ENCODE measurements at regions not wholly inside any gene's neighbourhood (a gene's known extent, or its start where the extent isn't known, plus 50 kb on each side); places are given as distances from the start of the nearest gene placed in this dataset.
"Not testable (repeated sequence)": the region's sequence is repeated elsewhere in the genome, so short reads cannot be mapped to it uniquely, and the experiment has no call there.

- not testable (repeated sequence) for H3K9ac ChIP-seq (ENCODE audit: low read length in 2 of 2); H3K36me3 ChIP-seq (ENCODE audit: control insufficient read depth in 2 of 2, insufficient read depth in 2 of 2, low read length in 2 of 2); H3K4me1 ChIP-seq (ENCODE audit: control insufficient read depth, insufficient read depth, low read length); H3K9me3 ChIP-seq (ENCODE audit: control insufficient read depth in 2 of 2, low read length in 2 of 2); H3K27ac ChIP-seq (ENCODE audit: low read length); H3K27me3 ChIP-seq (ENCODE audit: control insufficient read depth in 1 of 2, insufficient read depth in 2 of 2, low read length in 2 of 2); H3K4me3 ChIP-seq (ENCODE audit: low read length in 2 of 2)
Measured at GRCh38 chr5:159687892-159688291, 228.4 kb upstream of the ADRA1B start.

- H3K4me1 ChIP-seq (ENCODE audit: control insufficient read depth, insufficient read depth, low read length), result no peaks in the 10 kb centered on the region
- H3K27me3 ChIP-seq (ENCODE audit: control insufficient read depth in 1 of 2, insufficient read depth in 2 of 2, low read length in 2 of 2), result no peaks in the 10 kb centered on the region
- no peaks in the 10 kb centered on the region for H3K36me3 ChIP-seq (ENCODE audit: control insufficient read depth in 2 of 2, insufficient read depth in 2 of 2, low read length in 2 of 2)
- H3K27ac ChIP-seq (ENCODE audit: low read length), result no peak overlapping the region
- no peak overlapping the region for H3K4me3 ChIP-seq (ENCODE audit: low read length in 2 of 2)
- no peak overlapping the region for H3K9ac ChIP-seq (ENCODE audit: low read length in 2 of 2)
- H3K9me3 ChIP-seq (ENCODE audit: control insufficient read depth in 2 of 2, low read length in 2 of 2), result no peaks in the 10 kb centered on the region
Measured at GRCh38 chr5:159695741-159696294, 220.5 kb upstream of the ADRA1B start.

- Histone ChIP-seq H3K27me3 (ENCODE audit: control insufficient read depth in 1 of 2, insufficient read depth in 2 of 2, low read length in 2 of 2) (no peaks in the 10 kb centered on the region), H3K9ac (ENCODE audit: low read length in 2 of 2) (no peak overlapping the region), H3K9me3 (ENCODE audit: control insufficient read depth in 2 of 2, low read length in 2 of 2) (no peaks in the 10 kb centered on the region), H3K27ac (ENCODE audit: low read length) (no peak overlapping the region), H3K36me3 (ENCODE audit: control insufficient read depth in 2 of 2, insufficient read depth in 2 of 2, low read length in 2 of 2) (no peaks in the 10 kb centered on the region), H3K4me1 (ENCODE audit: control insufficient read depth, insufficient read depth, low read length) (no peaks in the 10 kb centered on the region), H3K4me3 (ENCODE audit: low read length in 2 of 2) (no peak overlapping the region)
Measured at GRCh38 chr5:159697530-159697929, 218.8 kb upstream of the ADRA1B start.

GRCh38 chr5:159698322-159698721 is 218.0 kb upstream of the ADRA1B start:
- no peaks in the 10 kb centered on the region for H3K9me3 ChIP-seq (ENCODE audit: control insufficient read depth in 2 of 2, low read length in 2 of 2)

GRCh38 chr5:159700016-159700415 is 216.3 kb upstream of the ADRA1B start:
- no peak overlapping the region for H3K27ac ChIP-seq (ENCODE audit: low read length)

More at GRCh38 chr5:159698322-159698721, 218.0 kb upstream of the ADRA1B start:
- no peaks in the 10 kb centered on the region for H3K27me3 ChIP-seq (ENCODE audit: control insufficient read depth in 1 of 2, insufficient read depth in 2 of 2, low read length in 2 of 2)
- H3K4me3 ChIP-seq (ENCODE audit: low read length in 2 of 2), result no peak overlapping the region
- H3K4me1 ChIP-seq (ENCODE audit: control insufficient read depth, insufficient read depth, low read length), result no peaks in the 10 kb centered on the region
- H3K27ac ChIP-seq (ENCODE audit: low read length), result no peak overlapping the region
- H3K36me3 ChIP-seq (ENCODE audit: control insufficient read depth in 2 of 2, insufficient read depth in 2 of 2, low read length in 2 of 2), result no peaks in the 10 kb centered on the region
- no peak overlapping the region for H3K9ac ChIP-seq (ENCODE audit: low read length in 2 of 2)

GRCh38 chr5:159702301-159702700 is 214.0 kb upstream of the ADRA1B start:
- no peak overlapping the region for H3K9ac ChIP-seq (ENCODE audit: low read length in 2 of 2)
- H3K27ac ChIP-seq (ENCODE audit: low read length), result no peak overlapping the region
- H3K4me3 ChIP-seq (ENCODE audit: low read length in 2 of 2), result no peak overlapping the region
- H3K9me3 ChIP-seq (ENCODE audit: control insufficient read depth in 2 of 2, low read length in 2 of 2), result no peaks in the 10 kb centered on the region
- no peaks in the 10 kb centered on the region for H3K36me3 ChIP-seq (ENCODE audit: control insufficient read depth in 2 of 2, insufficient read depth in 2 of 2, low read length in 2 of 2)
- no peaks in the 10 kb centered on the region for H3K27me3 ChIP-seq (ENCODE audit: control insufficient read depth in 1 of 2, insufficient read depth in 2 of 2, low read length in 2 of 2)
- no peaks in the 10 kb centered on the region for H3K4me1 ChIP-seq (ENCODE audit: control insufficient read depth, insufficient read depth, low read length)

More at GRCh38 chr5:159700016-159700415, 216.3 kb upstream of the ADRA1B start:
- no peaks in the 10 kb centered on the region for H3K4me1 ChIP-seq (ENCODE audit: control insufficient read depth, insufficient read depth, low read length)
- no peaks in the 10 kb centered on the region for H3K36me3 ChIP-seq (ENCODE audit: control insufficient read depth in 2 of 2, insufficient read depth in 2 of 2, low read length in 2 of 2)
- H3K4me3 ChIP-seq (ENCODE audit: low read length in 2 of 2), result no peak overlapping the region
- no peaks in the 10 kb centered on the region for H3K9me3 ChIP-seq (ENCODE audit: control insufficient read depth in 2 of 2, low read length in 2 of 2)
- no peak overlapping the region for H3K9ac ChIP-seq (ENCODE audit: low read length in 2 of 2)
- H3K27me3 ChIP-seq (ENCODE audit: control insufficient read depth in 1 of 2, insufficient read depth in 2 of 2, low read length in 2 of 2), result no peaks in the 10 kb centered on the region

- Histone ChIP-seq H3K4me3 (ENCODE audit: low read length in 2 of 2) (no peak overlapping the region), H3K9ac (ENCODE audit: low read length in 2 of 2) (no peak overlapping the region), H3K9me3 (ENCODE audit: control insufficient read depth in 2 of 2, low read length in 2 of 2) (peaks cover 0 to 3% of the 10 kb centered on the region in 2 donors), H3K27ac (ENCODE audit: low read length) (no peak overlapping the region), H3K36me3 (ENCODE audit: control insufficient read depth in 2 of 2, insufficient read depth in 2 of 2, low read length in 2 of 2) (no peaks in the 10 kb centered on the region), H3K4me1 (ENCODE audit: control insufficient read depth, insufficient read depth, low read length) (no peaks in the 10 kb centered on the region), H3K27me3 (ENCODE audit: control insufficient read depth in 1 of 2, insufficient read depth in 2 of 2, low read length in 2 of 2) (no peaks in the 10 kb centered on the region)
Measured at GRCh38 chr5:159702826-159703225, 213.5 kb upstream of the ADRA1B start.

- no peaks in the 10 kb centered on the region for H3K27me3 ChIP-seq (ENCODE audit: control insufficient read depth in 1 of 2, insufficient read depth in 2 of 2, low read length in 2 of 2)
- no peaks in the 10 kb centered on the region for H3K4me1 ChIP-seq (ENCODE audit: control insufficient read depth, insufficient read depth, low read length)
- no peak overlapping the region for H3K4me3 ChIP-seq (ENCODE audit: low read length in 2 of 2)
- peaks cover 0 to 8% of the 10 kb centered on the region in 2 donors for H3K9me3 ChIP-seq (ENCODE audit: control insufficient read depth in 2 of 2, low read length in 2 of 2)
- H3K27ac ChIP-seq (ENCODE audit: low read length), result no peak overlapping the region
- no peak overlapping the region for H3K9ac ChIP-seq (ENCODE audit: low read length in 2 of 2)
- no peaks in the 10 kb centered on the region for H3K36me3 ChIP-seq (ENCODE audit: control insufficient read depth in 2 of 2, insufficient read depth in 2 of 2, low read length in 2 of 2)
Measured at GRCh38 chr5:159704160-159704559, 212.1 kb upstream of the ADRA1B start.

GRCh38 chr5:159705948-159706347 is 210.3 kb upstream of the ADRA1B start:
- Histone ChIP-seq H3K36me3 (ENCODE audit: control insufficient read depth in 2 of 2, insufficient read depth in 2 of 2, low read length in 2 of 2) (no peaks in the 10 kb centered on the region), H3K9ac (ENCODE audit: low read length in 2 of 2) (no peak overlapping the region), H3K9me3 (ENCODE audit: control insufficient read depth in 2 of 2, low read length in 2 of 2) (peaks cover 0 to 8% of the 10 kb centered on the region in 2 donors), H3K4me3 (ENCODE audit: low read length in 2 of 2) (no peak overlapping the region), H3K4me1 (ENCODE audit: control insufficient read depth, insufficient read depth, low read length) (no peaks in the 10 kb centered on the region), H3K27ac (ENCODE audit: low read length) (no peak overlapping the region), H3K27me3 (ENCODE audit: control insufficient read depth in 1 of 2, insufficient read depth in 2 of 2, low read length in 2 of 2) (no peaks in the 10 kb centered on the region)

- Histone ChIP-seq H3K9ac (ENCODE audit: low read length in 2 of 2) (no peak overlapping the region), H3K9me3 (ENCODE audit: control insufficient read depth in 2 of 2, low read length in 2 of 2) (peaks cover 0 to 8% of the 10 kb centered on the region in 2 donors), H3K36me3 (ENCODE audit: control insufficient read depth in 2 of 2, insufficient read depth in 2 of 2, low read length in 2 of 2) (no peaks in the 10 kb centered on the region), H3K27ac (ENCODE audit: low read length) (no peak overlapping the region), H3K27me3 (ENCODE audit: control insufficient read depth in 1 of 2, insufficient read depth in 2 of 2, low read length in 2 of 2) (no peaks in the 10 kb centered on the region), H3K4me1 (ENCODE audit: control insufficient read depth, insufficient read depth, low read length) (no peaks in the 10 kb centered on the region), H3K4me3 (ENCODE audit: low read length in 2 of 2) (no peak overlapping the region)
Measured at GRCh38 chr5:159708090-159708489, 208.2 kb upstream of the ADRA1B start.

GRCh38 chr5:159712672-159713071 is 203.6 kb upstream of the ADRA1B start:
- peaks cover 0 to 7% of the 10 kb centered on the region in 2 donors for H3K9me3 ChIP-seq (ENCODE audit: control insufficient read depth in 2 of 2, low read length in 2 of 2)
- no peak overlapping the region for H3K4me3 ChIP-seq (ENCODE audit: low read length in 2 of 2)
- no peak overlapping the region for H3K9ac ChIP-seq (ENCODE audit: low read length in 2 of 2)
- H3K36me3 ChIP-seq (ENCODE audit: control insufficient read depth in 2 of 2, insufficient read depth in 2 of 2, low read length in 2 of 2), result no peaks in the 10 kb centered on the region
- no peak overlapping the region for H3K27ac ChIP-seq (ENCODE audit: low read length)
- H3K4me1 ChIP-seq (ENCODE audit: control insufficient read depth, insufficient read depth, low read length), result no peaks in the 10 kb centered on the region
- H3K27me3 ChIP-seq (ENCODE audit: control insufficient read depth in 1 of 2, insufficient read depth in 2 of 2, low read length in 2 of 2), result no peaks in the 10 kb centered on the region

All from stomach smooth muscle (tissue), 2 donors.